Heart left ventricle (tissue), 13 donors: ENCODE measurements at regions not wholly inside any gene's neighbourhood (a gene's known extent, or its start where the extent isn't known, plus 50 kb on each side); places are given as distances from the start of the nearest gene placed in this dataset.

Experiments
- CTCF ChIP-seq, 12 donors: fragments of 200-600 bp; sonication (generic) in 4 of 12; IDR thresholded peaks; one replicate each; pipeline versions ENCODE4 v1.5.0 to v1.8.0; 2018 to 2022; ENCODE audit warnings: antibody characterized with exemption in 12 of 12, mild to moderate bottlenecking in 5 of 12
- POLR2A ChIP-seq, 2 donors: fragments of 450-650 bp; IDR thresholded peaks; one replicate each; pipeline ENCODE4 v1.6.1; 2017; ENCODE audit warnings: antibody characterized with exemption in 2 of 2, mild to moderate bottlenecking in 2 of 2, moderate library complexity in 2 of 2
- donor health status: ischemic (EF 13 %, LVEDD 7.1; RV severe dilation, severe dysfunction).
- donor health status: DM: no; HTN: yes; CAD: no.
- donor health status: DM: no; HTN: no; CAD: no.
- donor health status: ischemic (EF 25% LVEDD 6.9; RV normal size, moderate dysfunction).
- donor health status: ischemic (EF 25% LVEDD 5.7; RV mildly dilated, moderate dysfunction).
- donor health status: ischemic (EF 35%, LVEDD 5.7; RV mildly dilated, moderate dysfunction).
- donor health status: nonischemic (EF 11% LVEDD 7.7; RV severe dilation, severe dysfunction).
- donor health status: DM: yes; HTN: yes; CAD: no.
- donor health status: PGD.
- donor health status: ischemic (EF 29% LVEDD 5.4; RV normal size, mild dysfunction).
- donor health status: nonischemic (EF 23%, LVEDD 6.1; RV moderate dilation, normal function).

GRCh38 chr1:118618618-118619340 lies 369.4 kb downstream of the TBX15 start:
- no peak for TF ChIP-seq POLR2A (IDR thresholded peaks at IDR 0.05)
- TF ChIP-seq CTCF (IDR thresholded peaks at IDR 0.05), result no peak
